ENCODE measurements at regions not wholly inside any gene's neighbourhood (a gene's known extent, or its start where the extent isn't known, plus 50 kb on each side); places are given as distances from the start of the nearest gene placed in this dataset.

DNA sequence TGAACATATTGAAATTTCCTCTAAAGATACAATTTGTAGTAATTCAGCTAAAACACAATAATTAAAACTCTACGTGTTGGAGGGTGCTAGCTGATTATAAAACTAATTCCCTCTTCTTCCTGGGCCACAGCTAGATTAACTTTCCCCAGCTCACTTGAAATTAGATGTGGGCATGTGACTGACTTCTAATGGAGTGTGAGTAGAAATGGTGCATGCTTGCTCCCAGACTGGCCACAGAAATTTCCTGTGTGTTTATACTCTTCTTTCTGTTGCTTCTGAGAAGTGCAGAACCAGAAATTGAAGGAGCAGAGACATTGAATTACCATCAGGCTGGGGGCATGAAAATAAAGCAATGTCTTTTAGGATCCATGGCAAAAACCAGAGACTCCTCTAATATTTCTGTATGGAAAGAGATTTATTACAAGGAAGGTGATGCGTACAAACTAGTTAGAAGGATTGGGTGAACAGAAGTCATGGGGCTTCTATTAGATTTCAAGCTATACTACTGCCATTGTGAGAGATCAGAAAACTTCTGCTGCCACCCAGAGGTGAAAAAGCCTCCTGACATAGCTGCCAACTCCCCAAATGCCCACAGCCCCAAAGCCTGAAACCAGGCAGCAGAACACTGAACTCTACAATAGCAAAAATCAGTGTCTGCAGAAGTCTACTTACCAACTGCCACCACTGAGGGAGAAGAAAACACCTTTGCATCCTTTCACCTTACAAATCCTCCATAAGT, 379.2 kb upstream of the MIR17HG start:
- Histone ChIP-seq H3K27ac (ENCODE audit: low read depth) (no peak overlapping the region), H3K4me1 (ENCODE audit: insufficient read depth) (no peaks in the 10 kb centered on the region), H3K4me3 (ENCODE audit: low read depth, low read length) (no peak overlapping the region), H3K36me3 (ENCODE audit: insufficient read depth) (no peaks in the 10 kb centered on the region)
- WGBS: 41% methylated on average over 2 of the region's 2 CpGs
- peak; percentile 2 for DNase-seq (ENCODE audit: extremely low spot score)

DNA sequence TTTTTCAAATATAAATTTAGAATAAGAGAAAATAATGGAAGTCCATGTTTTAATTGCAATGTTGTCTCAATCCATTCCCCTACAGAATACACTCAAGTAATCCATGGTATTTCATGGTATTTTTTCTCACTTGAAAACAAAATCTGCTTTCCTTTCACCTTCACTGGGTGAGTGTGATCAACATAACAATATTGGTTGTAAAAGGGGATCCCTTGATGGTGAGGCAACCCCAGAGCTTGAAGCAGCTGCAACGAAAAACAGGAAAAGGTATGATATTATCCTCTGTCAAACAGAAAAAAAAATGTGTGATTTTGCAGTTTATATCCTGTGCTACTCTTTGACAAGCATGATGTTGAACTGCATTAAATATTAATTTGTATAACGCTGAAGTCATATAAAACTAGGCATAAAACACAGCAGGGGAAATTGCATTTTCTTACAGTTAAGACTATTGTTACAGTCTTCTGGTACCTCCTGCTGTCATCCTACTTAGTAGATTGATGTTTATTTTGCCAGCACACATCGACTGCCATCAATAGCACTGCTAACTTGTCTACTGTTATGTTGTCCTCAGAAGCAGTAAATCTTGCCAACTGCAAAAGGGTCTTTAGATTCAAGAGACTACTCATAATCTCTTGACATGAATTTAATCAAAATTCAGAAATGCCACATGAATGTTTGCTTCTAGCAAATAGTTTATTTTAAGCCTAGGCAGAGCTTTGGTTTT, 373.1 kb upstream of the MIR17HG start:
- Histone ChIP-seq H3K27ac (ENCODE audit: low read depth) (no peak overlapping the region), H3K4me3 (ENCODE audit: low read depth, low read length) (no peak overlapping the region), H3K36me3 (ENCODE audit: insufficient read depth) (no peaks in the 10 kb centered on the region), H3K4me1 (ENCODE audit: insufficient read depth) (no peaks in the 10 kb centered on the region)
- WGBS: 28% methylated on average over 3 of the region's 3 CpGs
- DNase-seq (ENCODE audit: extremely low spot score): no peak

DNA sequence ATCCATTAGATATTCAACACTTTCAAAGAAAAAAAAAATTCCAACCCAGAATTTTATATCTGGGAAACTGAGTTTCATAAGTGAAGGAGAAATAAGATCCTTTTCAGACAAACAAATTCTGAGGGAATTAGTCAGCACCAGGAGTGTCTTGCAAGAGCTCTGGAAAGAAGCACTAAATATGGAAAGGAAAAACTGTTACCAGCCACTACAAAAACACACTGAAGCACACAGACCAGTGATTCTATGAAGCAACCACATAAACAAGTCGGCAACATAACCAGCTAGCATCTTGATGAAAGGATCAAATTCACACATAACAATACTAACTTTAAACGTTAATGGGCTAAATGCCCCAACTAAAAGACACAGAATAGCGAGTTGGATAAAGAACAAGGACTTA, 368.4 kb upstream of the MIR17HG start:
- 83% methylated on average over 3 of the region's 3 CpGs for WGBS
- Histone ChIP-seq H3K4me1 (ENCODE audit: insufficient read depth) (no peaks in the 10 kb centered on the region), H3K4me3 (ENCODE audit: low read depth, low read length) (no peak overlapping the region), H3K27ac (ENCODE audit: low read depth) (no peak overlapping the region), H3K36me3 (ENCODE audit: insufficient read depth) (no peaks in the 10 kb centered on the region)
- DNase-seq (ENCODE audit: extremely low spot score): no peak

DNA sequence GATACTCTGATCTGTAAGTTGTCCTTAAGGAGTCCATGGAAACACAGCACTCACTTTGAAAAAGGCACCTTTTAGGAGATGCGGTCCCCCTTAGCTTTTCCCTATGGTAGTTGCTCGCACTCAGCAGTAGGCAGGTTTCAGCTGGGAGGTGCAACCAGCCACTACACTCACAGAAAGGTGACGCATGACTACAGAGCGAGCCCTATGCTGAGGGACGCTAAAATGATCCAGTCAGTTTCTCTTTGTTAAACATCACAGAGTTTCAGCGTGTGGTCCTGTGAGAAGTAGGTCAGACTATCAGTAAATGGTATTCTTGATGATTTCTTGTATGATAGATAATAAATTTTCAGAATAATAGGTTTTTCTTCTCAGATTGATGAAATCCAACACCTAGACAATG, 362.7 kb upstream of the MIR17HG start:
- WGBS: 89% methylated on average over 6 of the region's 6 CpGs
- H3K4me3 ChIP-seq (ENCODE audit: low read depth, low read length): no peak overlapping the region

DNA sequence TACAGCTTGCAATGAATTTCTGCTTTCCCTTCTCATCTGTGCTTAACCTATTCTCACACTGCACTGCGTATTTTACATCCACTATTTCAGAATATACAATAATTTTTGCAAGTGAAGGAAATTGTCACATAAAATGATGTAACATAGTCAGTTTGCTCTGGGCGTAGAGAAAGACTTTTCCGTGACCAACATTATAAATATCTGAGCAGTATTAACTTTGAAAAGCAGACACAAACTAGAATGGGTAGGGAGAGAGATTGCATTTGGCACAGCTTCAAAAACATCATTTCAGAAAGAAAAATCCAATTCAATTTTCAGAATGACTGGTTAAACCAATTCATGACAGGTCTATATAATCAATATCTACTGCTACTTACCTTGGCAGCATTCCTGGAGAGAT, 352.5 kb upstream of the MIR17HG start:
- DNase-seq (ENCODE audit: extremely low spot score): no peak
- 75% methylated on average over 3 of the region's 3 CpGs for WGBS
- H3K4me1 ChIP-seq (ENCODE audit: insufficient read depth): no peaks in the 10 kb centered on the region
- H3K27ac ChIP-seq (ENCODE audit: low read depth): no peak overlapping the region
- H3K4me3 ChIP-seq (ENCODE audit: low read depth, low read length): no peak overlapping the region
- H3K36me3 ChIP-seq (ENCODE audit: insufficient read depth): no peaks in the 10 kb centered on the region

More for the DNA sequence above, 362.7 kb upstream of the MIR17HG start:
- no peaks in the 10 kb centered on the region for H3K36me3 ChIP-seq (ENCODE audit: insufficient read depth)
- no peak overlapping the region for H3K27ac ChIP-seq (ENCODE audit: low read depth)
- DNase-seq (ENCODE audit: extremely low spot score): no peak
- no peaks in the 10 kb centered on the region for H3K4me1 ChIP-seq (ENCODE audit: insufficient read depth)

DNA sequence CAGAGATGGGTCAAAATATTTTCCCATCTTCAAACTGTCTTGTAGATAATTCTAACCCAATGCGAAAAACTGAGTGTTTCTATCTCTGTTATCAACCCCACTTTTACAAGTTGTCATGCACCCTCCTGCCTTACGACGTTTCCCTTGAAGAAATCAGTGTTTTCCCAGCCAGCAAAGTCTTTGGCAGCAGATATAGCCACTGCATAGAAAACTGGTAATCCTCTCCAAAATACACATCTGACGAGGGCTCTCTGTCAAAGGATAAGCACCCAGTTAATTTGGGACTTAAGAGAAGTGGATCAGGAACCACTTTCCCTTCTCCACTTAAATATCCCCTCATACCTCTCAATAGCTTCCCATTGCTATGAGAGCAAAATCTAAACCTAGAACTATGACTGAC, 351.9 kb upstream of the MIR17HG start:
- Histone ChIP-seq H3K4me1 (ENCODE audit: insufficient read depth) (no peaks in the 10 kb centered on the region), H3K4me3 (ENCODE audit: low read depth, low read length) (no peak overlapping the region), H3K27ac (ENCODE audit: low read depth) (no peak overlapping the region), H3K36me3 (ENCODE audit: insufficient read depth) (no peaks in the 10 kb centered on the region)
- 43% methylated on average over 4 of the region's 4 CpGs for WGBS
- no peak for DNase-seq (ENCODE audit: extremely low spot score)

DNA sequence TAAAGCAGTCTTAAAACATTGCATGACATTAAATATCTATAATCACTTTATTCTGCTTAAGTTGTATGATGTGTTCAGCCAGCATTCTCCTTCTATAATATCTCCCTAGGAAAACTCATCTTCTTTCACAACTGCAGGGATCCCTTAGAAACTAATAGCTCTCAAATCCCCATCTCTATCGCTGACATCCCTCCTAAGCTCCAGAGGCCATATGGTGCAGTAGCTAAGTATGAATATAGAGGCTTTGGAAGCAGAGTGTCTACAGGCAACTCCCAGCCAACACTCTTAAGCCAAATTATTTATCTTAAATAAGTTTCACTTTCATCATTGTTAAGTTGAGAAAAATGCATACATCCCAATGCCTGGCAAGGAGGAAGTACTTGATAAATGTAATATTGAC, 349.5 kb upstream of the MIR17HG start:
- WGBS: 55% methylated on average over 1 of the region's 1 CpG

DNA sequence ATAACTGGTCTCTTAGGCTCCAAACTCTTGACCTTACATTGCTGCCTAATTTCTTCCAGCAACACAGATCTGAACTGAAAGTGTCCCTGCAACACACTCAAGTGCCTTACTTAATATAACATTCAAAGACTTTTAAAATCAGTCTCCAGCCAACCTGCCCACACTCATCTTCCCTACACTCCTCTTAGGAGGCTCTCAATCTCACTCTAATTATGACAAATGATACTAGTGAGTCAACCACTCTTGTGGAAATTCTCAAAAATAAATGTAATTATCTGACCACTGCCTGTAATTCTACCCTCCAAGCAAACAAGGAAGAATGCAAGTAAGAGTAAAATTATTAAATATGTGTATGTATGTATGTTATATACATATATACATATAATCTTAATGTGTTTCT, 348.1 kb upstream of the MIR17HG start:
- no peak for DNase-seq (ENCODE audit: extremely low spot score)
- H3K27ac ChIP-seq (ENCODE audit: low read depth): no peak overlapping the region
- no peaks in the 10 kb centered on the region for H3K36me3 ChIP-seq (ENCODE audit: insufficient read depth)
- no peak overlapping the region for H3K4me3 ChIP-seq (ENCODE audit: low read depth, low read length)
- H3K4me1 ChIP-seq (ENCODE audit: insufficient read depth): no peaks in the 10 kb centered on the region

More for the DNA sequence above, 349.5 kb upstream of the MIR17HG start:
- H3K27ac ChIP-seq (ENCODE audit: low read depth): no peak overlapping the region
- no peak overlapping the region for H3K4me3 ChIP-seq (ENCODE audit: low read depth, low read length)
- H3K4me1 ChIP-seq (ENCODE audit: insufficient read depth): no peaks in the 10 kb centered on the region
- H3K36me3 ChIP-seq (ENCODE audit: insufficient read depth): no peaks in the 10 kb centered on the region
- no peak for DNase-seq (ENCODE audit: extremely low spot score)

DNA sequence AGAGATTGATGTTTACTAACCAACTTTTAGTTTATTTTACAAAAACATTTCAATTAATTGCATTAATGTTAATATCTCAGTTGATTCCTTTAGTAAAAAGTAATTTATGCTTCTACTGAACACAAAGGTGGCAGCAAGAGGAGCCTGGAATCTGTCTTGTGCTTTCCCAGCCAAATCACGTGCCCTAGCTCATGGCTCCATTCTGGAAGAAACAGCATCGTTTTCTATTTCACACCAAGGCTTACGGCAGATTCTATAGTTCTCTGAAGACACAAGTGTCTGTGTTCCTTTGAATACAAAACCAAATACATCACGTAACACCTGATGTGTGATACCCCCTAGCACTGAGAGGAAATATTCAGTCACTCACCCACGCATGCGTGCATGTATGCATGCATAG, 346.1 kb upstream of the MIR17HG start:
- H3K36me3 ChIP-seq (ENCODE audit: insufficient read depth): no peaks in the 10 kb centered on the region
- DNase-seq (ENCODE audit: extremely low spot score): no peak
- H3K27ac ChIP-seq (ENCODE audit: low read depth): no peak overlapping the region
- no peak overlapping the region for H3K4me3 ChIP-seq (ENCODE audit: low read depth, low read length)
- 90% methylated on average over 6 of the region's 6 CpGs for WGBS
- H3K4me1 ChIP-seq (ENCODE audit: insufficient read depth): no peaks in the 10 kb centered on the region

DNA sequence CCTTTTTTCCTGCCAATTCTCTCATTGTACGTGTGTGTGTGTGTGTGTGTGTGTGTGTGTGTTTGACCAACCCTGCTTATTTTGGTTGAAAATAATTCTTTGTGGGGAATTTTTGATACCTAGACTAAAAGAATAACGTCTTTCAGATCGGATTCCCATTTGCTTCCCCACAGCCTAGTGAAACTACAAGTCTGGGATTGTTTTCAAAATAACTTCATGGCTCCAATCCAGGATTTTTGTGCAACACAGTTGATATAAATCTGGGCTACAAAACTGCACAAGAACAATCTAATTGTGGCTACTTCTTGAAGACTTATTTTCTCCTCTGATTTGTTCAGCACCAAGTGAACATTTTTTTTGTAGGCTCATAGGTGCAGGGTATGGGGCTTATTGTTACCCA, 332.8 kb upstream of the MIR17HG start:
- no peak overlapping the region for H3K27ac ChIP-seq (ENCODE audit: low read depth)
- 40% methylated on average over 3 of the region's 3 CpGs for WGBS
- no peak overlapping the region for H3K4me3 ChIP-seq (ENCODE audit: low read depth, low read length)
- no peaks in the 10 kb centered on the region for H3K36me3 ChIP-seq (ENCODE audit: insufficient read depth)
- no peak for DNase-seq (ENCODE audit: extremely low spot score)
- H3K4me1 ChIP-seq (ENCODE audit: insufficient read depth): no peaks in the 10 kb centered on the region

DNA sequence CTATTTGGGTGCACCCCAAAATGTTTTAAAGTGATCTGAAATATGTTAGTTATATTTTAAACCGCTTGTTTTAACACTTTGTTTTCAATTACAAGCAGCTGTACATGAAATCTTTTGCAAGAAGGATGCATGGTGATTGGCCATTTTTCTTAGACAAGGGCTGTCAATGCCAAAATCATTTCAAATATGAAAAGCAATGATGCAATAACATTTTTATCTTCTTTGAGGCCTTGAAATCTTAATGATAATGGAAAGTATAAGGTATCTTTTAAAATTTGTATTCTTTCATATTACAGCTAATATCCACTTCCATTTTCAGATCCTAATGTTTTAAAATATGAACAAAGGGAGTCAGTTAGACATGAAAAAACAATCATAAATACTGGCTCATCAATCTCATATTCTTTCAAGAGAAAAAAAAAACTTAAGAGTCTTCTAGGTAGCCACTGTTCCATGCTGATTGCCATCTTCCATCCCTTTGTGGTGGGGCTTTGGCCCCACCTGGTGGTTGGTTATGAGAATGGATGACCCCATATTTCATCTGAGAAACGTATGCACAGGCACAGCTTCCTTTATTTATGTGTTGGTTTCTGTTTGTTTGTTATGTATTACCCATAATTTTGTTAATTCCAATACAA, 330.3 kb upstream of the MIR17HG start:
- no peaks in the 10 kb centered on the region for H3K36me3 ChIP-seq (ENCODE audit: insufficient read depth)
- no peak for DNase-seq (ENCODE audit: extremely low spot score)
- WGBS: 44% methylated on average over 2 of the region's 2 CpGs
- H3K27ac ChIP-seq (ENCODE audit: low read depth): no peak overlapping the region
- no peak overlapping the region for H3K4me3 ChIP-seq (ENCODE audit: low read depth, low read length)
- H3K4me1 ChIP-seq (ENCODE audit: insufficient read depth): no peaks in the 10 kb centered on the region

DNA sequence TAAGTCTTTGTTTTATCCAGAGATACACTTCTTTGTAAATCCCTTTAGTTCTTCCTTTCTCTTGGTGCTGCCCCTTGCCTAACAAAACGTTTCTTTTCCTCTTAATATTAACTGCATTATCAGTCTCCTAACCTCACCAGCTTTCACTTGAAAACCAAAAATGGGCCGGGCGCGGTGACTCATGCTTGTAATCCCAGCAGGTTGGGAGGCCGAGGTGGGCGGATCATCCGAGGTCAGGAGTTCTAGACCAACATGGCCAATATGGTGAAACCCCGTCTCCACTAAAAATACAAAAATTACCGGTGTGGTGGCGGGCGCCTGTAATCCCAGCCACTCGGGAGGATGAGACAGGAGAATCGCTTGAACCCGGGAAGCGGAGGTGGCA, 329.8 kb upstream of the MIR17HG start:
- WGBS: 66% methylated on average over 15 of the region's 15 CpGs
- Histone ChIP-seq H3K36me3 (ENCODE audit: insufficient read depth) (no peaks in the 10 kb centered on the region), H3K4me3 (ENCODE audit: low read depth, low read length) (no peak overlapping the region), H3K4me1 (ENCODE audit: insufficient read depth) (no peaks in the 10 kb centered on the region), H3K27ac (ENCODE audit: low read depth) (no peak overlapping the region)
- no peak for DNase-seq (ENCODE audit: extremely low spot score)

DNA sequence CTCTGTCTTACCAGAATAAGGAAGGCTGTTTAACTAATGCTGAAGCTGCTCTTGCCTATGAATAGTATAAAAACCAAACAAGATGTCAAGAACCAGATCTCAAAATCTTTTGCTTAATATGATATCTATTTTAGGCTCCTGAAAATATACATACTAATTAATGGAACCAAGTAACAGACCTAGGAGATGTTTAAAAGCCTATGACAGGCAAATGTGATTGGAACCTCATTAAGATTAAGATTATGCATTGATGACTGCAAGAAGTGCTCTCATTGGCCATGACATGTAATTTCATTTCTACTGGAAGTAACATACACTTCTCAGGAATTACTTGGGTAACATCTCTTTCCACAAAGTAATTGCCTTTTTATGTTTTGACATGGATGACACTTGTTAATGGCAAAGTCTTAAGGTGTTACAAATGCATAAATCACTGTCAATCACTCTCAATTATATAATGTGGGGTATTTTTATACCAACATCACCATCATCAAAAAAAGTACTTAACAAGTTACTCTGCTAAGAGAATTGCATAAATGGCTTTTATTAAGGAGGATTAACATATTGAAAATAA, 326.9 kb upstream of the MIR17HG start:
- no peaks in the 10 kb centered on the region for H3K4me1 ChIP-seq (ENCODE audit: insufficient read depth)
- DNase-seq (ENCODE audit: extremely low spot score): no peak
- no peak overlapping the region for H3K4me3 ChIP-seq (ENCODE audit: low read depth, low read length)
- H3K36me3 ChIP-seq (ENCODE audit: insufficient read depth): no peaks in the 10 kb centered on the region
- peak overlapping the region; percentile 10 for H3K27ac ChIP-seq (ENCODE audit: low read depth)

All from urinary bladder (tissue), 3 donors.